Hematopoietic multipotent progenitor cell treated with erythropoietin and hydrocortisone succinate and interleukin-3 and kit ligand, for 6 days (in vitro differentiated cells): ENCODE measurements at regions not wholly inside any gene's neighbourhood (a gene's known extent, or its start where the extent isn't known, plus 50 kb on each side); places are given as distances from the start of the nearest gene placed in this dataset.
"Not testable (repeated sequence)": the region's sequence is repeated elsewhere in the genome, so short reads cannot be mapped to it uniquely, and the experiment has no call there.

Experiments
- DNase-seq: peaks from one replicate; pipeline ENCODE4 v3.0.0-alpha.2; 2015

- DNase-seq = no peak
Observed at GRCh38 chr6:169378620-169379381, 125.2 kb upstream of the THBS2 start.

- DNase-seq = no peak
Observed at GRCh38 chr6:169376458-169376857, 122.8 kb upstream of the THBS2 start.

GRCh38 chr6:169372589-169372988 lies 118.9 kb upstream of the THBS2 start:
- no peak for DNase-seq

GRCh38 chr6:169371344-169372127 lies 117.9 kb upstream of the THBS2 start:
- peak; percentile 3 for DNase-seq

GRCh38 chr6:169370666-169371343 lies 117.2 kb upstream of the THBS2 start:
- DNase-seq = no peak

GRCh38 chr6:169370054-169370453 lies 116.4 kb upstream of the THBS2 start:
- no peak for DNase-seq

GRCh38 chr6:169368200-169368599 lies 114.6 kb upstream of the THBS2 start:
- no peak for DNase-seq

GRCh38 chr6:169367507-169367906 lies 113.9 kb upstream of the THBS2 start:
- DNase-seq = no peak

GRCh38 chr6:169366258-169366901 lies 112.7 kb upstream of the THBS2 start:
- no peak for DNase-seq

- DNase-seq = no peak
Observed at GRCh38 chr6:169365567-169366257, 112.1 kb upstream of the THBS2 start.

- DNase-seq = no peak
Observed at GRCh38 chr6:169363590-169363989, 109.9 kb upstream of the THBS2 start.

- DNase-seq = no peak
Observed at GRCh38 chr6:169362501-169363121, 109.0 kb upstream of the THBS2 start.

GRCh38 chr6:169355001-169355400 lies 101.4 kb upstream of the THBS2 start:
- not testable (repeated sequence) for DNase-seq

GRCh38 chr6:169345146-169345545 lies 91.5 kb upstream of the THBS2 start:
- peak; percentile 29 for DNase-seq

GRCh38 chr6:169344750-169345065 lies 91.1 kb upstream of the THBS2 start:
- no peak for DNase-seq

GRCh38 chr6:169343886-169344749 lies 90.5 kb upstream of the THBS2 start:
- no peak for DNase-seq

- no peak for DNase-seq
Observed at GRCh38 chr6:169342710-169343109, 89.1 kb upstream of the THBS2 start.

GRCh38 chr6:169341706-169342105 lies 88.1 kb upstream of the THBS2 start:
- no peak for DNase-seq

GRCh38 chr6:169341065-169341464 lies 87.4 kb upstream of the THBS2 start:
- no peak for DNase-seq

GRCh38 chr6:169340395-169340794 lies 86.7 kb upstream of the THBS2 start:
- no peak for DNase-seq

- no peak for DNase-seq
Observed at GRCh38 chr6:169339731-169340309, 86.2 kb upstream of the THBS2 start.
